DND-41 (cell line): ENCODE measurements at regions not wholly inside any gene's neighbourhood (a gene's known extent, or its start where the extent isn't known, plus 50 kb on each side); places are given as distances from the start of the nearest gene placed in this dataset.

Experiments
- EZH2 ChIP-seq: IDR thresholded peaks from 3 replicates; pipeline ENCODE4 v1.6.1; 2012; ENCODE audit warnings: borderline replicate concordance, low read depth, mild to moderate bottlenecking, moderate library complexity, low read length, inconsistent platforms; ENCODE audit not compliant: severe bottlenecking
- TF ChIP-seq, protein P1 (sequence below): IDR thresholded peaks from 2 replicates; pipeline ENCODE4 v1.5.1; 2012; ENCODE audit warnings: borderline replicate concordance, low read length, moderate library complexity, mild to moderate bottlenecking; ENCODE audit not compliant: poor library complexity, severe bottlenecking; ENCODE audit errors: extremely low read depth

GRCh38 chr17:63364387-63364786 lies 81.7 kb downstream of the CYB561 start:
- TF ChIP-seq, protein P1, sequence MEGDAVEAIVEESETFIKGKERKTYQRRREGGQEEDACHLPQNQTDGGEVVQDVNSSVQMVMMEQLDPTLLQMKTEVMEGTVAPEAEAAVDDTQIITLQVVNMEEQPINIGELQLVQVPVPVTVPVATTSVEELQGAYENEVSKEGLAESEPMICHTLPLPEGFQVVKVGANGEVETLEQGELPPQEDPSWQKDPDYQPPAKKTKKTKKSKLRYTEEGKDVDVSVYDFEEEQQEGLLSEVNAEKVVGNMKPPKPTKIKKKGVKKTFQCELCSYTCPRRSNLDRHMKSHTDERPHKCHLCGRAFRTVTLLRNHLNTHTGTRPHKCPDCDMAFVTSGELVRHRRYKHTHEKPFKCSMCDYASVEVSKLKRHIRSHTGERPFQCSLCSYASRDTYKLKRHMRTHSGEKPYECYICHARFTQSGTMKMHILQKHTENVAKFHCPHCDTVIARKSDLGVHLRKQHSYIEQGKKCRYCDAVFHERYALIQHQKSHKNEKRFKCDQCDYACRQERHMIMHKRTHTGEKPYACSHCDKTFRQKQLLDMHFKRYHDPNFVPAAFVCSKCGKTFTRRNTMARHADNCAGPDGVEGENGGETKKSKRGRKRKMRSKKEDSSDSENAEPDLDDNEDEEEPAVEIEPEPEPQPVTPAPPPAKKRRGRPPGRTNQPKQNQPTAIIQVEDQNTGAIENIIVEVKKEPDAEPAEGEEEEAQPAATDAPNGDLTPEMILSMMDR: no peak
- TF ChIP-seq EZH2: no peak
